HG02970 (cell line): ENCODE measurements at regions not wholly inside any gene's neighbourhood (a gene's known extent, or its start where the extent isn't known, plus 50 kb on each side); places are given as distances from the start of the nearest gene placed in this dataset.

Experiments
- ATAC-seq: cut with Tn5 transposase; IDR thresholded peaks from one replicate; pipeline ENCODE4 v1.9.1; 2021; ENCODE audit warnings: mild to moderate bottlenecking, moderate library complexity, moderate number of reproducible peaks; ENCODE audit not compliant: unreplicated experiment, low FRiP score

GRCh38 chr13:83355041-83355440 lies 527.2 kb downstream of the SLITRK1 start:
- ATAC-seq: no peak

- ATAC-seq: no peak
Observed at GRCh38 chr13:83352391-83352790, 529.9 kb downstream of the SLITRK1 start.

- no peak for ATAC-seq
Observed at GRCh38 chr13:83350569-83350968, 531.7 kb downstream of the SLITRK1 start.

GRCh38 chr13:83344518-83344917 lies 537.8 kb downstream of the SLITRK1 start:
- ATAC-seq: no peak

- ATAC-seq: no peak
Observed at GRCh38 chr13:83340170-83340569, 542.1 kb downstream of the SLITRK1 start.

- no peak for ATAC-seq
Observed at GRCh38 chr13:83333614-83334388, 548.5 kb downstream of the SLITRK1 start.

- ATAC-seq: no peak
Observed at GRCh38 chr13:83332751-83333150, 549.5 kb downstream of the SLITRK1 start.

GRCh38 chr13:83327091-83327490 lies 555.2 kb downstream of the SLITRK1 start:
- ATAC-seq: no peak

GRCh38 chr13:83325125-83325853 lies 557.0 kb downstream of the SLITRK1 start:
- ATAC-seq: no peak

GRCh38 chr13:83311886-83312577 lies 570.2 kb downstream of the SLITRK1 start:
- ATAC-seq: no peak

GRCh38 chr13:83298617-83299016 lies 583.7 kb downstream of the SLITRK1 start:
- ATAC-seq: no peak

- ATAC-seq: no peak
Observed at GRCh38 chr13:83297586-83298290, 584.5 kb downstream of the SLITRK1 start.

GRCh38 chr13:83295686-83296085 lies 586.6 kb downstream of the SLITRK1 start:
- no peak for ATAC-seq

GRCh38 chr13:83286737-83287136 lies 595.5 kb downstream of the SLITRK1 start:
- ATAC-seq: no peak

GRCh38 chr13:83281654-83282053 lies 600.6 kb downstream of the SLITRK1 start:
- no peak for ATAC-seq

GRCh38 chr13:83274679-83275078 lies 607.6 kb downstream of the SLITRK1 start:
- ATAC-seq: no peak

- ATAC-seq: no peak
Observed at GRCh38 chr13:83272652-83273240, 609.5 kb downstream of the SLITRK1 start.

- ATAC-seq: no peak
Observed at GRCh38 chr13:83272076-83272475, 610.2 kb downstream of the SLITRK1 start.

GRCh38 chr13:83265279-83265678 lies 617.0 kb downstream of the SLITRK1 start:
- ATAC-seq: no peak

- ATAC-seq: no peak
Observed at GRCh38 chr13:83248751-83249150, 633.5 kb downstream of the SLITRK1 start.
